ENCODE measurements at regions not wholly inside any gene's neighbourhood (a gene's known extent, or its start where the extent isn't known, plus 50 kb on each side); places are given as distances from the start of the nearest gene placed in this dataset.

GRCh38 chr13:48600374-48601364, 53.1 kb upstream of the CYSLTR2 start:
- no peaks in the 10 kb centered on the region for H3K27me3 ChIP-seq
- no peak overlapping the region for H3K4me3 ChIP-seq (ENCODE audit: low read depth in 1 of 2, low read length in 1 of 2)
- H3K4me1 ChIP-seq (ENCODE audit: control insufficient read depth in 1 of 2, insufficient read depth in 1 of 2, low read depth in 1 of 2, low read length in 1 of 2): no peaks in the 10 kb centered on the region
- no peak overlapping the region for H3K27ac ChIP-seq
- H3K36me3 ChIP-seq: no peaks in the 10 kb centered on the region
- TF ChIP-seq, protein P1, sequence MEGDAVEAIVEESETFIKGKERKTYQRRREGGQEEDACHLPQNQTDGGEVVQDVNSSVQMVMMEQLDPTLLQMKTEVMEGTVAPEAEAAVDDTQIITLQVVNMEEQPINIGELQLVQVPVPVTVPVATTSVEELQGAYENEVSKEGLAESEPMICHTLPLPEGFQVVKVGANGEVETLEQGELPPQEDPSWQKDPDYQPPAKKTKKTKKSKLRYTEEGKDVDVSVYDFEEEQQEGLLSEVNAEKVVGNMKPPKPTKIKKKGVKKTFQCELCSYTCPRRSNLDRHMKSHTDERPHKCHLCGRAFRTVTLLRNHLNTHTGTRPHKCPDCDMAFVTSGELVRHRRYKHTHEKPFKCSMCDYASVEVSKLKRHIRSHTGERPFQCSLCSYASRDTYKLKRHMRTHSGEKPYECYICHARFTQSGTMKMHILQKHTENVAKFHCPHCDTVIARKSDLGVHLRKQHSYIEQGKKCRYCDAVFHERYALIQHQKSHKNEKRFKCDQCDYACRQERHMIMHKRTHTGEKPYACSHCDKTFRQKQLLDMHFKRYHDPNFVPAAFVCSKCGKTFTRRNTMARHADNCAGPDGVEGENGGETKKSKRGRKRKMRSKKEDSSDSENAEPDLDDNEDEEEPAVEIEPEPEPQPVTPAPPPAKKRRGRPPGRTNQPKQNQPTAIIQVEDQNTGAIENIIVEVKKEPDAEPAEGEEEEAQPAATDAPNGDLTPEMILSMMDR (IDR thresholded peaks at IDR 0.05): no peak
- no peaks in the 10 kb centered on the region for H3K9me3 ChIP-seq

DNA sequence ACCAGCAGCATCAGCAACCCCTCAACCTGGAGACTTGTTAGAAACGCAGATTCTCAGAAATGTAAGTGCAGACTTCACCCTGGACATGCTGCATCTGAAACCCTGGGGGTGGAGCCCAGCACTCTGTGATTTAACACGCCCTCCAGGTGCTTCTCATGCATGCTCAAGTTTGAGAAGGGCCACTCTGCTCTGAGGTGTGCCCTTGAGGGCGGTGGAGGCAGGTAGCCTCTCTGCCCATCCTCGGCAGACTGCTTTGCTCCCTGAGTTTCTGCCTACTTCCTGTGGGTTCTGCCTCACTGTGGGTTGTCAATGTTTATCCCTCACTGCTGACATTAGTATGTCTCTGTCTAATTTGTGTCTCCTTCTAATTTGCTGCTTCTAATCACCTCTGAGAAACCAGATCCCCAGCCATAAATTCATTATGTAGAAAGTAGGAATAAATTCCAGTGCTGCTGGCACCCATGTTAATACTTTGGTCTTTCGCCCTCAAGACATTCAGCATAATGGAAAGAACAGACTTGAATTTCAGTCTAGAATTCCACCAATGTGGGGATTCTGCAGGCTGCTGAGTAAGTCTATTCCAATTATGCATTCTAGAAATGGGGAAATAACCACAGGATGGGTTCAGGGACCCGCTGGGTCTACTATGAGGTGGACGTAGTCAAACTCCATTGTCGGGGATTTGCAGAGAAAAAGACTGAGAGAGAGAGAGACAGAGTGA, 51.3 kb upstream of the CYSLTR2 start:
- H3K27me3 ChIP-seq: no peaks in the 10 kb centered on the region

DNA sequence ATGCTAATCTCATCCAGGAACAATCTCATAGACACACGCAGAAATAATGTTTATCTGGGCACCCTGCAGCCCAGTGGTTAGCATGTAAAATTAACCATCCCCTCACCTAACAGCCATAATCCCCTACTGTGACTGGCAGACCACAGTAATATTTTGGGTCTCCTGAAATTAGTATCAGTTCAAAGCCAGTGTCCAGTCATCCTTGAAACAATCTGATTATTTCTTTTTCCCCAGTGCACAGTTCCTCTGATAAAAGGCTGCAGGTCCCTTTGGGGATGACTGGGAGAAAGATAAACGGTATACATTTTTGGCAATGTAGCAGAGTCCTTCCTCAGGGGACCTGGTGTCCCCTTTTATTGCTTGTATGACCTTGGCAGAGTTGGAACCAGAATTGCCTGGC, 50.4 kb upstream of the CYSLTR2 start:
- TF ChIP-seq, protein P1 (IDR thresholded peaks at IDR 0.05): no peak
- Histone ChIP-seq H3K4me3 (ENCODE audit: low read depth in 1 of 2, low read length in 1 of 2) (no peak overlapping the region), H3K9me3 (no peaks in the 10 kb centered on the region), H3K27ac (no peak overlapping the region), H3K4me1 (ENCODE audit: control insufficient read depth in 1 of 2, insufficient read depth in 1 of 2, low read depth in 1 of 2, low read length in 1 of 2) (no peaks in the 10 kb centered on the region), H3K27me3 (no peaks in the 10 kb centered on the region), H3K36me3 (no peaks in the 10 kb centered on the region)

More for the DNA sequence above, 51.3 kb upstream of the CYSLTR2 start:
- Histone ChIP-seq H3K36me3 (no peaks in the 10 kb centered on the region), H3K4me1 (ENCODE audit: control insufficient read depth in 1 of 2, insufficient read depth in 1 of 2, low read depth in 1 of 2, low read length in 1 of 2) (no peaks in the 10 kb centered on the region), H3K9me3 (no peaks in the 10 kb centered on the region), H3K4me3 (ENCODE audit: low read depth in 1 of 2, low read length in 1 of 2) (no peak overlapping the region), H3K27ac (no peak overlapping the region)
- TF ChIP-seq, protein P1 (IDR thresholded peaks at IDR 0.05): no peak
